Fibroblast of lung (primary cell): ENCODE measurements at regions not wholly inside any gene's neighbourhood (a gene's known extent, or its start where the extent isn't known, plus 50 kb on each side); places are given as distances from the start of the nearest gene placed in this dataset.

Experiments
- DNase-seq, 2 donors: peaks; one replicate each; pipeline versions ENCODE4 v3.0.0 to v3.0.0-alpha.2; 2010; ENCODE audit warnings: low read depth in 2 of 2
- H2AFZ ChIP-seq: 2 replicates; pipeline ENCODE4 v1.5.1; 2012; ENCODE audit warnings: low read length, control low read depth, inconsistent platforms
- H3K27ac ChIP-seq: 2 replicates; pipeline ENCODE4 v1.5.1; 2011; ENCODE audit warnings: low read length, control low read depth; ENCODE audit not compliant: insufficient read depth
- H3K27me3 ChIP-seq: 2 replicates; pipeline ENCODE4 v1.5.1; 2011; ENCODE audit warnings: mild to moderate bottlenecking, low read length; ENCODE audit not compliant: control insufficient read depth, insufficient read depth
- H3K36me3 ChIP-seq: 2 replicates; pipeline ENCODE4 v1.5.1; 2011; ENCODE audit warnings: low read length; ENCODE audit not compliant: control insufficient read depth, insufficient read depth
- H3K4me1 ChIP-seq: 2 replicates; pipeline ENCODE4 v1.5.1; 2011; ENCODE audit warnings: low read length; ENCODE audit not compliant: control insufficient read depth, insufficient read depth; ENCODE audit errors: extremely low read depth
- H3K4me2 ChIP-seq: 2 replicates; pipeline ENCODE4 v1.5.1; 2011; ENCODE audit warnings: low read length, control low read depth; ENCODE audit not compliant: insufficient read depth; ENCODE audit errors: extremely low read depth
- H3K4me3 ChIP-seq, 4 experiments: fragments of 200-600 bp in 1 of 4; sonication (generic) in 1 of 4; replicated peaks in 1 of 4; 2 replicates each; pipeline ENCODE4 v1.5.1; 2011 to 2016; ENCODE audit warnings: low read length in 4 of 4, low read depth in 3 of 4, mild to moderate bottlenecking in 3 of 4, control low read depth in 2 of 4, inconsistent platforms in 1 of 4, mixed read lengths in 1 of 4; ENCODE audit not compliant: insufficient read depth in 1 of 4; ENCODE audit errors: control extremely low read depth in 1 of 4
- H3K79me2 ChIP-seq: 2 replicates; pipeline ENCODE4 v1.5.1; 2012; ENCODE audit warnings: mild to moderate bottlenecking, low read length, inconsistent platforms; ENCODE audit not compliant: control insufficient read depth, insufficient read depth
- H3K9ac ChIP-seq: 2 replicates; pipeline ENCODE4 v1.5.1; 2011; ENCODE audit warnings: mild to moderate bottlenecking, low read length, control low read depth; ENCODE audit not compliant: insufficient read depth
- H3K9me3 ChIP-seq: 2 replicates; pipeline ENCODE4 v1.5.1; 2012; ENCODE audit warnings: low read depth, low read length; ENCODE audit not compliant: control insufficient read depth, insufficient read depth
- H4K20me1 ChIP-seq: 2 replicates; pipeline ENCODE4 v1.5.1; 2011; ENCODE audit warnings: low read length; ENCODE audit not compliant: control insufficient read depth, insufficient read depth; ENCODE audit errors: extremely low read depth
- EZH2 ChIP-seq: IDR thresholded peaks from 2 replicates; pipeline ENCODE4 v1.5.1; 2012; ENCODE audit warnings: low read length, control low read depth, mild to moderate bottlenecking; ENCODE audit errors: missing control alignments
- TF ChIP-seq, protein P1 (sequence below), 2 donors: IDR thresholded peaks in 1 of 2; conservative IDR thresholded peaks in 1 of 2; 1 replicate in 1 of 2; 2 replicates in 1 of 2; pipeline ENCODE4 v1.5.1; 2011 to 2012; ENCODE audit warnings: low read length in 2 of 2, control low read depth in 1 of 2, inconsistent platforms in 1 of 2, low read depth in 1 of 2, mild to moderate bottlenecking in 1 of 2

DNA sequence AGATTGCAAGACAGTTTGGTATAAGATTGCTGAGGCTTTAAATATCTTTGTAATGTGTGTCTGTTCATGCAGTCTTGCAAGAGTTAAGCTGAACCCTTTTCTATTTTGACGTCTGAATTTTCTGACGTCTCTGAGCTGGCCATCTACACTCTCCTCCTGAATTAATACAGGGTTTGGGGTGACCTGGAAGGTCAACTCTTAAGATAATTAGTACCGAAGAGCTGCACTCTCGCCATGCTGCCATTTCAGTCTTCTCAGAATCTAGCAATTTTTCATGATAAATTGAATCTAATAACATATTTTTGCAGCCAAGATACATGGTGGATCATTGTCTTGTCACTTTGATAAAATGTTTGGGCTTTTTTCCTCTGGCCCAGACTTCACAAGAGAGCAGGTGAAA, 1245.2 kb upstream of the CELF4 start:
- Histone ChIP-seq H3K27me3 (no peaks in the 10 kb centered on the region), H4K20me1 (no peaks in the 10 kb centered on the region), H3K36me3 (no peaks in the 10 kb centered on the region), H2AFZ (no peak overlapping the region), H3K4me1 (no peaks in the 10 kb centered on the region), H3K27ac (no peak overlapping the region), H3K9me3 (no peaks in the 10 kb centered on the region), H3K79me2 (no peaks in the 10 kb centered on the region), H3K4me3 (no peak overlapping the region), H3K4me2 (no peak overlapping the region), H3K9ac (no peak overlapping the region)
- TF ChIP-seq, protein P1, sequence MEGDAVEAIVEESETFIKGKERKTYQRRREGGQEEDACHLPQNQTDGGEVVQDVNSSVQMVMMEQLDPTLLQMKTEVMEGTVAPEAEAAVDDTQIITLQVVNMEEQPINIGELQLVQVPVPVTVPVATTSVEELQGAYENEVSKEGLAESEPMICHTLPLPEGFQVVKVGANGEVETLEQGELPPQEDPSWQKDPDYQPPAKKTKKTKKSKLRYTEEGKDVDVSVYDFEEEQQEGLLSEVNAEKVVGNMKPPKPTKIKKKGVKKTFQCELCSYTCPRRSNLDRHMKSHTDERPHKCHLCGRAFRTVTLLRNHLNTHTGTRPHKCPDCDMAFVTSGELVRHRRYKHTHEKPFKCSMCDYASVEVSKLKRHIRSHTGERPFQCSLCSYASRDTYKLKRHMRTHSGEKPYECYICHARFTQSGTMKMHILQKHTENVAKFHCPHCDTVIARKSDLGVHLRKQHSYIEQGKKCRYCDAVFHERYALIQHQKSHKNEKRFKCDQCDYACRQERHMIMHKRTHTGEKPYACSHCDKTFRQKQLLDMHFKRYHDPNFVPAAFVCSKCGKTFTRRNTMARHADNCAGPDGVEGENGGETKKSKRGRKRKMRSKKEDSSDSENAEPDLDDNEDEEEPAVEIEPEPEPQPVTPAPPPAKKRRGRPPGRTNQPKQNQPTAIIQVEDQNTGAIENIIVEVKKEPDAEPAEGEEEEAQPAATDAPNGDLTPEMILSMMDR (conservative IDR thresholded peaks at IDR 0.05 in 1 of 2, IDR thresholded peaks at IDR 0.05 in 1 of 2; ENCODE audit: low read depth in 1 of 2, low read length in 2 of 2) = no peak
- no peak for TF ChIP-seq EZH2
- DNase-seq = no peak

DNA sequence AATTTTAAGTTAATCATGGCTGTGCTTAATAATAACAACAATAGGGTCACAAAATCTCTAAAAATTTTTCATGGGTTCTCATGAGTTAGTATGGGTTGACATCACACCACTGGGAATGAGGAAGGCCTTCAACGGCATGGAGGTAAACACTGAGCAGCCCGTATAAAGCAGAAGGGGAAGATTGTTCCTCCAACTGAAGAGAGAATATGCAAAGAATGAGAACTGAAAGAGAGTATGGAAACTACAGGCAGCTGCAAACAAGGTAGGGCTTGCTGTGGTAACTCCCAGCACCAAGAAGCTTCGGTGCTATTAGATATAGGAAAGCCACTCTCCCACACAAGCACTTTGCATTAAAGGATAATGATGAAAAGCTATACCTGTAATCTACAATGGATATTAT, 1242.3 kb upstream of the CELF4 start:
- H3K27me3 ChIP-seq = no peaks in the 10 kb centered on the region
- no peak overlapping the region for H3K9ac ChIP-seq
- H4K20me1 ChIP-seq = no peaks in the 10 kb centered on the region
- no peak overlapping the region for H3K4me3 ChIP-seq
- H3K4me2 ChIP-seq = no peak overlapping the region
- TF ChIP-seq, protein P1 (conservative IDR thresholded peaks at IDR 0.05 in 1 of 2, IDR thresholded peaks at IDR 0.05 in 1 of 2; ENCODE audit: low read depth in 1 of 2, low read length in 2 of 2) = no peak
- no peak for TF ChIP-seq EZH2
- H2AFZ ChIP-seq = no peak overlapping the region
- H3K4me1 ChIP-seq = no peaks in the 10 kb centered on the region
- no peak overlapping the region for H3K27ac ChIP-seq
- no peaks in the 10 kb centered on the region for H3K36me3 ChIP-seq
- DNase-seq = no peak
- H3K9me3 ChIP-seq = no peaks in the 10 kb centered on the region
- H3K79me2 ChIP-seq = no peaks in the 10 kb centered on the region

DNA sequence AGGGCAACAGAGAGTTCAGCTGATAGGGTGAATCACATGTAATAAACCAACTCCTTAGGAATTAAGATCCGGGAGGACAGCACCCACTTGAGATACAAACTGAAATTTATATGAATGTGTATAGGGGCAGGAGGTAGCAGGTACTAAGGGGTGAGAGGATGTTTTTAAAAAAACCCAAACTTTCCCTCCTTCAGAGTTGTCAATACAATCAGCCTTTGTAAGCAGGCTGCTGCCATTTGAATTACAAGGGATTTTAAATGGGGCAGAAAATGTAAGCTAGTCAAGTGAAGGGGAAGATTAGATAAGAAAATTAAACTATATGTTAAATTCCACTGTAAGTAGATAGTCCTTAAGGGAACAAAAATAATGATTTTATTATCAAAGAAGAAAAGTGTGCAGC, 1239.7 kb upstream of the CELF4 start:
- no peaks in the 10 kb centered on the region for H3K36me3 ChIP-seq
- H3K9me3 ChIP-seq = no peaks in the 10 kb centered on the region
- no peak for TF ChIP-seq EZH2
- TF ChIP-seq, protein P1 (conservative IDR thresholded peaks at IDR 0.05 in 1 of 2, IDR thresholded peaks at IDR 0.05 in 1 of 2; ENCODE audit: low read depth in 1 of 2, low read length in 2 of 2) = no peak

More for the DNA sequence above, 1239.7 kb upstream of the CELF4 start:
- Histone ChIP-seq H3K4me2 (no peak overlapping the region), H3K4me1 (no peaks in the 10 kb centered on the region), H3K79me2 (no peaks in the 10 kb centered on the region), H3K4me3 (no peak overlapping the region), H3K9ac (no peak overlapping the region), H2AFZ (no peak overlapping the region), H3K27me3 (no peaks in the 10 kb centered on the region), H4K20me1 (no peaks in the 10 kb centered on the region), H3K27ac (no peak overlapping the region)
- DNase-seq = no peak
